Kidney (tissue), 13 donors: ENCODE measurements at regions not wholly inside any gene's neighbourhood (a gene's known extent, or its start where the extent isn't known, plus 50 kb on each side); places are given as distances from the start of the nearest gene placed in this dataset.

Experiments
- DNase-seq, 5 donors: peaks; one replicate each; pipeline ENCODE4 v3.0.0-alpha.2; 2013 to 2020
- FAIRE-seq: peaks from 2 replicates; lab custom pipeline; 2012; peaks lifted over from hg19 to GRCh38; lab: Jason Lieb, UNC
- H3K27ac ChIP-seq, 2 donors: one replicate each; pipeline ENCODE4 v1.7.0; 2013; ENCODE audit warnings: low read depth in 2 of 2, low read length in 2 of 2, inconsistent platforms in 1 of 2
- H3K27me3 ChIP-seq: one replicate; pipeline ENCODE4 v1.7.1; 2013; ENCODE audit warnings: low read length, inconsistent platforms; ENCODE audit not compliant: control insufficient read depth, insufficient read depth
- H3K36me3 ChIP-seq, 3 donors: one replicate each; pipeline versions ENCODE4 v1.7.0 to v1.7.1; 2013; ENCODE audit warnings: low read length in 3 of 3, control low read depth in 1 of 3, inconsistent platforms in 1 of 3; ENCODE audit not compliant: insufficient read depth in 3 of 3, control insufficient read depth in 2 of 3
- H3K4me1 ChIP-seq, 3 donors: one replicate each; pipeline versions ENCODE4 v1.7.0 to v1.7.1; 2013; ENCODE audit warnings: low read length in 3 of 3, inconsistent platforms in 1 of 3, low read depth in 1 of 3; ENCODE audit not compliant: control insufficient read depth in 2 of 3, insufficient read depth in 2 of 3
- H3K4me3 ChIP-seq, 3 donors: one replicate each; pipeline versions ENCODE4 v1.7.0 to v1.8.1; 2013; ENCODE audit warnings: low read length in 3 of 3, control low read depth in 1 of 3, inconsistent platforms in 1 of 3
- H3K9ac ChIP-seq, 3 donors: one replicate each; pipeline versions ENCODE4 v1.7.0 to v1.7.1; 2013; ENCODE audit warnings: low read length in 3 of 3, control low read depth in 1 of 3, inconsistent platforms in 1 of 3
- H3K9me3 ChIP-seq, 3 donors: one replicate each; pipeline versions ENCODE4 v1.7.0 to v1.7.1; 2013; ENCODE audit warnings: low read length in 3 of 3, control low read depth in 1 of 3, inconsistent platforms in 1 of 3; ENCODE audit not compliant: control insufficient read depth in 2 of 3, insufficient read depth in 1 of 3
- CTCF ChIP-seq: IDR thresholded peaks from 3 replicates; pipeline ENCODE4 v1.5.1; 2012; ENCODE audit warnings: mild to moderate bottlenecking, moderate library complexity, borderline replicate concordance; ENCODE audit not compliant: insufficient read depth; ENCODE audit errors: extremely low read depth
- intact Hi-C: fragments of 100-400 bp; cut with DNase I; formaldehyde crosslinking; loops from one replicate; pipeline ENCODE4 v1.11.1; 2022
- donor health status: control.
- donor health status: control.
- donor health status: control.
- donor health status: control.
- donor health status: control.
- donor health status: DM: yes; HTN: yes; CAD: no.
- donor health status: Normal renal cell carcinoma (clear cell type).

GRCh38 chr18:47749600-47749973, 180.9 kb downstream of the SMAD2 start:
- TF ChIP-seq CTCF: no peak
- H3K27ac ChIP-seq: no peak overlapping the region
- H3K9ac ChIP-seq: no peak overlapping the region
- peaks cover 0 to 2% (median 0%) of the 10 kb centered on the region in 3 donors for H3K4me1 ChIP-seq
- no peak overlapping the region for H3K4me3 ChIP-seq
- DNase-seq (no peak), FAIRE-seq (no peak)
- H3K9me3 ChIP-seq: no peaks in the 10 kb centered on the region
- intact Hi-C loops: no loop called here
- no peaks in the 10 kb centered on the region for H3K27me3 ChIP-seq
- H3K36me3 ChIP-seq: no peaks in the 10 kb centered on the region

GRCh38 chr18:47748847-47749599, 181.4 kb downstream of the SMAD2 start:
- Histone ChIP-seq H3K4me3 (peak overlapping the region in 1 of 3 donors; percentile 41), H3K9me3 (no peaks in the 10 kb centered on the region), H3K36me3 (no peaks in the 10 kb centered on the region), H3K27ac (no peak overlapping the region), H3K27me3 (no peaks in the 10 kb centered on the region), H3K9ac (no peak overlapping the region), H3K4me1 (peaks cover 0 to 2% (median 0%) of the 10 kb centered on the region in 3 donors)
- FAIRE-seq: no peak
- peak; percentile 100 for TF ChIP-seq CTCF
- peak; percentile 76 to 90 (median 82) for DNase-seq
- intact Hi-C loops: no loop called here

- H3K9ac ChIP-seq: no peak overlapping the region
- intact Hi-C loops: no loop called here
- H3K27me3 ChIP-seq: no peaks in the 10 kb centered on the region
- H3K4me1 ChIP-seq: peaks cover 0 to 2% (median 0%) of the 10 kb centered on the region in 3 donors
- no peak overlapping the region for H3K27ac ChIP-seq
- peak in 2 of 5 donors; percentile 20 for DNase-seq
- peak overlapping the region in 1 of 3 donors; percentile 41 for H3K4me3 ChIP-seq
- no peaks in the 10 kb centered on the region for H3K36me3 ChIP-seq
- H3K9me3 ChIP-seq: no peaks in the 10 kb centered on the region
- TF ChIP-seq CTCF: no peak
- FAIRE-seq: no peak
These were observed 182.2 kb downstream of the SMAD2 start for GRCh38 chr18:47748093-47748796.
